ENCODE measurements at regions not wholly inside any gene's neighbourhood (a gene's known extent, or its start where the extent isn't known, plus 50 kb on each side); places are given as distances from the start of the nearest gene placed in this dataset.

DNA sequence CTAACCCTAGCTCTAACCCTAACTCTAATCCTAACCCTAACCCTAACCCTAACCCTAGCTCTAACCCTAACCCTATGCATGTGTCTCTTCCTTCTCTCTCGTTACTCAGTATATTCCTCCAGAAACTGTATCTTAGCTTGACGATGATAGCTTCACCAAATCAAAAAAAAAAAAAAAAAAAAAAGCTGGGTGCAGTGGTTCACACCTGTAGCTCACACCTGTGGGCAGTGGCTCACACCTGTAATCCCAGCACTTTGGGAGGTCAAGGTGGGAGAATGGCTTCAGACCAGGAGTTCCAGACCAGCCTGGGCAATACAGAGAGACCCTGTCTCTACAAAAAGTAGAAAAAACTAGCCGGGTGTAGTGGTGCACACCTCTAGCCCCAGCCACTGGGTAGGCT is 414.0 kb downstream of the GATA3 start:
- no peak for DNase-seq (ENCODE audit: low read depth in 1 of 2, low spot score in 1 of 2)

DNA sequence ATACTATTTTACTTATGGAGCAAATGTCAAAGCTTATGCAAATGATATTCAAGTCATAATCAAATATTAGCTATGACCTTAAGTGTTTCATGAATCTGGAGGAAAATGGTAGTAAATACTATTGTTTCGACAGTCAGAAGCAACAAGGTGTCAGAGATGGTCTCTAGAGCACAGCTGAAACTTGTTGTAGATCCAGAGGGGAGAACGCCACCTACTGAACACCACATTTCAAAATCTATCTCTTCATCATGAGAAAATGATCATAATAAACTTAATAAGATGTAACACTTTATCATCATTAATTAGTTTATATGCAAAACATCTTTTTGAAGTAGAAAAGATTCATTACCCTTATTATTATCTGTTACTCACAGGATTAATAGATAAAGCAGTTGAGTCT is 418.7 kb downstream of the GATA3 start:
- no peak for DNase-seq (ENCODE audit: low read depth in 1 of 2, low spot score in 1 of 2)

DNA sequence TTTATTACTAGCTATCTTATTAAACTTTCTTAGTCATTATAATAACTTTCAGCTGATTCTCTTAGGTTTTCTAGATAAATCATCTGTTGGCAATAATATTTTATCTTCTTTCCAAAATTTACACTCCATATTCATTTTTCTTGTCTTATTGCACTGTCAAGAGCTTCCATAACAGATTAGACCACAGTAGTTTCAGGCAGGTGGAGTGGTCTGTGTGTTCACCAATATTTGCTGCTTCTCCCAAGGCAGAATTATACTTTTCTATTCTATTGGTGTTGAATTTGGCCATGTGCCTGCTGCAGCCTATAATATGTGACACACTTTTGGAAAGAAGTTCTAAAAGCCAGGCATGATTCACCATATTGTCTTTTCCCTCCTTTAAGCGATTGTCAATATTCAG is 422.8 kb downstream of the GATA3 start:
- no peak for DNase-seq (ENCODE audit: low read depth in 1 of 2, low spot score in 1 of 2)

DNA sequence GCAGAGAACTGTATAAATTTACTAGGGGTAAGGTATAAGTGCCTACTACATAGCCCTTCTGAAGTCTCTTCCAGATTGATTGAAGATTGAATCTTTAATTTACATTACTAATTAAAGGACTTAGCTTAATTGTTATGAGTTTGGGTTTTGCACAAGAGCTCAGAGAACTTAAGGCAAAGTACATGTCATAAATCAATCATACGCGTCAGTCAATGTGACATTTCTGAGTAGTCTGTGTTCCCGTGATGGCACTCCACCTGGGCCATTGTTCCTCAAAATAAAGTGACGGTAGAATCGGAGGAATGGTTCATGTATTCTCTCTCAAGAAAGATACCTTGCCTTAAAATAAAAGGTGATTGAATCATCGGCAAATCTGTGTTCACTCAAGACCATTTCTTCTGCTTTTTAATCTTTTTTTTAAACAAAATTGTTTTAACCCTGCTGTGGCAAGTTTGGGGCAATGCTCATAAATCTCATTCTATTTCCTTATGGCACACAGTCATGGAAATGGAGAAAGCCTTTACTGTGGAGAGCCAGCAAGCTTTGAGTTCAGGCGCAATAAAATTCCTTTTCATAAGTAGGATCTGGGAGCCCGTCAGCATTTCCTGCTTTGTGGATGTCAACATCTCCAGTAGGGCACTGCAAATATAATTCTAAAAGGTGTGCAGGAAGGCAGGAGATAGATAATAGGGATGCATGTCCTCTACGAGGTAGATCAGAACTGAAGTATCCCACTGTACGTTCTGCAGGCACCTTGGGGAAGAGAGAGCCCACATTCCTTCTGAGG is 427.4 kb downstream of the GATA3 start:
- DNase-seq (ENCODE audit: low read depth in 1 of 2, low spot score in 1 of 2) = no peak

DNA sequence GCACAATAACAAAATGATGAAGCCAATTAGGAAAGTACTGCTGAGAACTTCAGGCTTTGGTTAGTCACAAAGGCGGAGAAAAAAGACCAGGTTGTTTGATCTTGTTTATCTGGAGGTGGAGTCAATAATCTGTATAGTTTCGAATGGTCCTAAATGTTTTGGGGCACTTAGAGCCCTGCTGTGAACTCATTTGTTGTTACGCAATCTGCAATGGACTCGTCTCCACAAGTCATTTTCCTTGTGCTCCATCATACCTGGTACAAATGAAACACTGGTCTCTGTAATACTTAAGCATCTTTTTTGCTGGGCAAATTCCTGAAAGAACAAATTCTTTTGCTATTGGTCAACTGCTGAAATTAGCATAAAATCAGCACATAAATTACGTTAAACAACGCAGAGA is 430.5 kb downstream of the GATA3 start:
- DNase-seq (ENCODE audit: low read depth in 1 of 2, low spot score in 1 of 2) = no peak

DNA sequence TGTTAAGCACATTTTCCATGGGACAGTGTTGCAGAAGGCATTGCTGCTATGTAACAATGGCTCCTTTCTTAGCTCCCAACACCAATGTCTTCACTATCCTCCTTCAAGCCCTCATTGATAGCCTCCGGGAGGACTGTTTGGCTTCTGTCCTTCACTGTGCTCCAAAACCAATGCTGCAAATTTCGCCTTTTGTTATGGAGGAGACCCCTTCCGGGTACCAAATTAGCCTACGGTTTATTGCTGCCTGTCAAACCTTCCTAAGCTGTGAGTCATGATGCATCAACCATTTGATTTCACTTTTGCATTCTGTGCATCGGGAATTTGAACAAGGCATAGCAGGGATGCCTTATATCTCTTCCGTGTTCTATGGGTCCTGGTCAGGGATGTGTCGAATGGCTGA is 432.9 kb downstream of the GATA3 start:
- DNase-seq (ENCODE audit: low read depth in 1 of 2, low spot score in 1 of 2) = no peak

DNA sequence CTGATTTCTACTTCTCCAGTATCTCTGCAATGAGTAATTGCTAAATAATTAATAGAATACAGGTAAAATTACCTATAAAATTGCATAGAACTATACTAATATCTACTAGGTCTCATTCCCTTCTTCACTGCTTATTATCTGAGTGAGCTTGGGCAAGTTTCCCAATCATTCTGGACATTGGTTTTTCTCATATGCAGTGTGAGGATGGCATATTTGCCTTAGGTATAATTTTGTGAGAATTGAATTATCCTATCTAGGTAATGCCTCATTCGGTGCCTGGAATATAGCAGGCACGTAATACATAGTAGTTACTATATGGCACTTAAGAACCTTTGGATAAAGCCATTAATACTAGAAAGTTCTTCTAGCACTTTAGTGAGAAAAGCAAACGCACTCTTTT is 434.7 kb downstream of the GATA3 start:
- DNase-seq (ENCODE audit: low read depth in 1 of 2, low spot score in 1 of 2) = no peak

DNA sequence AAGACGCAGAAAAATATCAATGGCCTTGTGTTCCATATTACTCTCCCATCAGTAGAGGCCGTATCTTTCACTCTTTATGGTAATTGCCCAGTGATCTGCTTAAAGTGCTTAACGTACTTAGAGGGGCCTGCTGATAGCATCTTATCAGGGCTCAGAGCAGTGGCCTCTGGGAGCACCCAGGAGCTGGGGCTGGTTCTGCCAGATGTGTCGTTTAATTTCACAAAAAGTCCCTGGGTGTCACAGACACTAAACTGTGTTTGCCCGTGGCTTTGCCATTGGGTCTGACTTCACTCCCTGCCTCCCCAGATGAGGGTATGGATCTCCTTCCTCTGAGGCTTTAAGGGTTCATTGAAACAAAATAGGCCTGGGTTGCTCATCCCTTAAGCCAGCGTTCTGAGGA is 435.3 kb downstream of the GATA3 start:
- no peak for DNase-seq (ENCODE audit: low read depth in 1 of 2, low spot score in 1 of 2)

DNA sequence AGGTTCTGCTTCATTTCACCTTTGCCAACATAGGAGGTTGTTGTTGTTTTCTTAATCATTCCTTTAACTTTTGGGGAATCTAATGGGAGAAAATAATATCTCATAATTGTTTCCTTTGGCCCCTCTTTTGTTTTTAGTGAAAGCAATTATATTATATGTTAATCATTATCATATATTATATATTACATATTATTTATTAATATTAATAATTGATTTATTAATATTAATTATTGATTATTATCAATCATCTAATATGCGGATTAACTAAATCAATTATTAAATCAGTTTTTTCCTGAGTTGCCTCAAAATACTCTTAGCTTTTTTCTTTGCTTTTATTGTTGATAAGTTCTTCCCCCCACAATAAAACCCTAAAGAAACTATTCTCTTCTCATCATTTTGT is 443.8 kb downstream of the GATA3 start:
- DNase-seq (ENCODE audit: low read depth in 1 of 2, low spot score in 1 of 2) = no peak

DNA sequence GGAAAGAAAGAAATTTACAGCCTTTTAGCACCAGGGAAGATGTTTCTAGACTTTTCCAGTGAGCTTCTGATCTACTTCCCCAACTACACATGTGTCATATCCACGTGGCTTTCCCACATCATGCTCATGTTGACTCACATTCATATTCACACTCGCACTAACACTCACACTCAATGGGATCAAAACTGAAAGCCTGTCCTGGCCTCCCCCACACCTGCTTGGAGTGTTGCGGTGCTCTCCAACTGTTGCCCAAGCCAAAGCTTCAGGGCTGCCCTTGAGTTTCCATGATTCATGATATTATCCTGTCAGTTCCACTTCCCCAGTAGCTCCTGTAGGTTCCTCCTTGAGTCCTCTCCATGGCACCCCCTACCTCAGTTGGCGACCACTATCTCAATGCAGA is 444.4 kb downstream of the GATA3 start:
- no peak for DNase-seq (ENCODE audit: low read depth in 1 of 2, low spot score in 1 of 2)

DNA sequence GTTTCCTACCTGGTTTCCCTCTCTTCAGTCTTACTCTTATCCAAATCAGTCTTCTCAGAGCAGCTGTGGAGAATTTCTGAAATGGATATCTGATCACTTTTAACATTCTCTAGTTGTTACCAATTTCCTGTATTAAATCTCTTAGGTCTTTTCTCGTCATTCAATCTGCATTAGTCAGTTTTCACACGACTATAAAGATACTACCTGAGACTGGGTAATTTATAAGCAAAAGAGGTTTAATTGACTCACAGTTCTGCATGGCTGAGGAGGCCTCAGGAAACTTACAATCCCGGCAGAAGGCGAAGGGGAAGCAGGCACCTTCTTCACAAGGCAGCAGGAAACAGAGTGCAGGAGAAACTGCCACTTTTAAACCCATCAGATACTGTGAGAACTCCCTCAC is 444.8 kb downstream of the GATA3 start:
- no peak for DNase-seq (ENCODE audit: low read depth in 1 of 2, low spot score in 1 of 2)

DNA sequence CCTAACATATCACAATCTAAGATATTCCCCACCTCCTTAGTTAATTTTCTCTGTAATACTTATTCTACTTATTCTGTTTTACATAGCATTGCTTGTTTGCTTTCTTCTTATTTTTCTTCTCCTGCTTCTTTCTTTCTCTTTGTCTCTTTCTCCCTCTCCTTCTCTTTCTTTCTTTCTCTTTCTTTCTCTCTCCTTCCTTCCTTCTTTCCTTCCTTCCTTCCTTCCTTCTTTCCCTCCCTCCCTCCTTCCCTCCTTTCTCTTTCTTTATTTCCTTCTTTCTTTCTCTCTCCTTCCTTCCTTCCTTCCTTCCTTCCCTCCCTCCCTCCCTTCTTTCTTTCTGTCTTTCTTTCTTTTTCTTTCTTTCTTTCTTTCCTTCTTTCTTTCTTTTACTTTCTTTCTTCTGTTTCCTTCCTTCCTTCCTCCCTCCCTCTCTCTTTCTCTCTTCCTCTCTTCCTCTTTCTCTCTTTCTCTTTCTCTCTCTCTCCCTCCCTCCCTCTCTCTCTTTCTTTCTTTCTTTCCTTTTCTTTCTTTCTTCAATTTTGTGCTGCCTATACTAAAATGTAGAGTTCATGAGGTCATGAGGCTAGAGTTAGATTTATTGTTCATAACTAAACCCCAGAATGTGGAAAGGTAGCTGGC is 445.4 kb downstream of the GATA3 start:
- DNase-seq (ENCODE audit: low read depth in 1 of 2, low spot score in 1 of 2) = no peak

DNA sequence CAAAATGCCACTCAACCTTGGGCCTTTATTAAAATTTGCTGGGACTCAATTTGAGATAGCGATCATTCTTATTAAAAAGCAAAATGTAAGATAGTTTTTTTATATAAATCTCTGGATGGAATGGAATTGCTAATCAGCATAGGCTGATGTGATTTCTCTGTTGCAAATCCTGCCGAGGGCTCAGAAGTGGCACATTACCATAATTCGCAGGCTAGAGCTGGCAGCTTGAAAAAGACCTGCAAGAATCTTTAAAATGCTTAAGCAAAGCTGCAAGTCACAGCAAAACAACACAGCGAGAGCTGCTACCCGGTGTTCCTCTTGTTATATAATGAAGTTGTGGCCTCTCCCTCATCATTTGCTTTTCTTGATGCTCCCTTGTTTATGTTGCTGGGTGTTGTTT is 448.1 kb downstream of the GATA3 start:
- no peak for DNase-seq (ENCODE audit: low read depth in 1 of 2, low spot score in 1 of 2)

DNA sequence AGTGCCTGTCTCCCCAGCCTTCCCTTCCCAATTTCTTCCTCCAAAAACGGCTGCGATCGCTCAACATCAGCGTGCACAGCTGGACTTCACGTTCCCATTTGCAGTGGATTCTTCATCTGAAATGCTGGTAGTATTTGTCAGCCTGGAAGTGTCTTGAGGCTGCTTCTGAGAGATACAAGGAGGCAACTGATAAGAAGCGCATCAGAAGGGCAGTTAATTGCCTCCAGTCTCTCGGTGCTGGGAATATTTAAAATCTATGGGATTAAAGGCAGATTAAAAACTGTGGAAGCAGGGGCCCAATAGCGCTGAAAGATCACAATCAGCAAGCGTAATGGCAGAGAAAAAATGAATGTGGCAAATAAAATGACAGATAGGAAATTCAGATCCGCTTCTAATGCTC is 450.0 kb downstream of the GATA3 start:
- no peak for DNase-seq (ENCODE audit: low read depth in 1 of 2, low spot score in 1 of 2)

DNA sequence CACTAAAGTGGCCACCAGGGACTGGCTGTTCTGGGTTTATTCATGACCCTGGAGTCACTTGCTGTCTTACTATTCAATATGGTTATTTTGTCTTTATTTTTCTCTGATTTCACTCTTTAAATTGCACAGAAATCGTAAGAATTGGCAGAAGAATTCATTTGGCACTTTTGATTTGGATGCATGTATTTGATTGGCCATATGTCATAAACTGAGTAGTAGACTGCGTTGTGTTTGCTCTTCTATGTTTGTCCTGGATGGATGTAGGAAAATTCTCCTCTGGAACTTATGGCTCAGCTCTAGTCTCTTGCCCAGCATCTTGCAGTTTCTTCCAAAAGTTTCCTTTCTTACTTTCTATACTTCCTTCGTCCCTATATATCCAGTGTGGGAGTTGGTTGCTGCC is 452.7 kb downstream of the GATA3 start:
- no peak for DNase-seq (ENCODE audit: low read depth in 1 of 2, low spot score in 1 of 2)

DNA sequence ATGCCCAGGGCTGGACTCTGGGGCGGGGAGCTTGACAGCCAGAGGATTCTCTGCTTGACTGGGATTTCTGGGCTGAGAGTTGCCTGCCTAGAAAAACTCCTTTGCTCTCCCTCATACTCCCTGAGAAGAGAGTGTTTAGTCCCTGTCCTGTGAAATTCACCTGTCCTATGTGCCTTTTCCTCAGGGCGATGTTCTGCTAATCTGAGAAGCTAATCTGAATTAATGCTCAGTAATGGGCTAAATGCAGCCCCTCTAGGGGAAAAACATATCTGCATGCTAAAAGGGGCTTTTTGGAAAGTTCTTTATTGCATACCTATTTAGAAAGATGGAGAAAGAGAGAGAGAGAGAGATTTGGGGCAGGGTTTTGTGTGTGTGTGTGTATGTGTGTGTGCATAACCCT is 454.4 kb downstream of the GATA3 start:
- DNase-seq (ENCODE audit: low read depth in 1 of 2, low spot score in 1 of 2) = no peak

DNA sequence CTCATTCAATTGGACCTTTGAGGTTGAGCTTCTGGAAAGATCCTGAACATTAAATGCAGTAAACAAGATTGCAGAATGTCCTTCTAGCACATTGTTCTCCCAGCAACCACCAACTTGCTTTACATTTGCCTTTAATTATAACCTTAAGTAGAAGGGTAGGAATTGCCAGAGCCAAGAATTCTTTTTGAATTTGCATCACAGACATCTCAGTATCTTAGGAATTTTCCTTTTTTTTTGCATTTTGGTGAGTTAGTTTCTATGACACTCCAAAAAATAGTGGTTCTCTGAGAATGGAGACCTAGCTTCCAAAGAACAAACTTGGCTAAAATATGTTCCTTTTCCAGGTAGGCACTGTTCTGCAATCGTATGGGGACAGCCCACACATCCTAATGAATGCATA is 456.0 kb downstream of the GATA3 start:
- DNase-seq (ENCODE audit: low read depth in 1 of 2, low spot score in 1 of 2) = no peak

DNA sequence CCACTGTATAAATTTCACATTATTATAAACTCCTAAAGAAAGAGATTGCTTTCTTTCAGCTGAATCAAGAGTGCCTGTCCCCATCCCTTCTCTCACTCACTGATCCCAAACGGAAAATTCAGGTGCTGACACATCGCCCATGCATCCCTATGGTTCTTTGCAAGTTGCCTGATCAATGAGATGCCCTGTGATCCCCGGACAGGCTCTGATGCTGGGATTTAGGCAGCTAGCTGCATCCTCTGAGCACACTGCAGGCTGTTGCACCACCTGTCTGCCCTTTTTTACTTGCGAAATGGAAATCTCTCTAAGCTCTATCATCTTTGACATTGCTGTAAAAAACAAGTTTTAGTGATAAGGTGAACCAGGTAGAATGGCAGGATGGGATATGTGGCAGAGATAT is 456.5 kb downstream of the GATA3 start:
- DNase-seq (ENCODE audit: low read depth in 1 of 2, low spot score in 1 of 2) = no peak

DNA sequence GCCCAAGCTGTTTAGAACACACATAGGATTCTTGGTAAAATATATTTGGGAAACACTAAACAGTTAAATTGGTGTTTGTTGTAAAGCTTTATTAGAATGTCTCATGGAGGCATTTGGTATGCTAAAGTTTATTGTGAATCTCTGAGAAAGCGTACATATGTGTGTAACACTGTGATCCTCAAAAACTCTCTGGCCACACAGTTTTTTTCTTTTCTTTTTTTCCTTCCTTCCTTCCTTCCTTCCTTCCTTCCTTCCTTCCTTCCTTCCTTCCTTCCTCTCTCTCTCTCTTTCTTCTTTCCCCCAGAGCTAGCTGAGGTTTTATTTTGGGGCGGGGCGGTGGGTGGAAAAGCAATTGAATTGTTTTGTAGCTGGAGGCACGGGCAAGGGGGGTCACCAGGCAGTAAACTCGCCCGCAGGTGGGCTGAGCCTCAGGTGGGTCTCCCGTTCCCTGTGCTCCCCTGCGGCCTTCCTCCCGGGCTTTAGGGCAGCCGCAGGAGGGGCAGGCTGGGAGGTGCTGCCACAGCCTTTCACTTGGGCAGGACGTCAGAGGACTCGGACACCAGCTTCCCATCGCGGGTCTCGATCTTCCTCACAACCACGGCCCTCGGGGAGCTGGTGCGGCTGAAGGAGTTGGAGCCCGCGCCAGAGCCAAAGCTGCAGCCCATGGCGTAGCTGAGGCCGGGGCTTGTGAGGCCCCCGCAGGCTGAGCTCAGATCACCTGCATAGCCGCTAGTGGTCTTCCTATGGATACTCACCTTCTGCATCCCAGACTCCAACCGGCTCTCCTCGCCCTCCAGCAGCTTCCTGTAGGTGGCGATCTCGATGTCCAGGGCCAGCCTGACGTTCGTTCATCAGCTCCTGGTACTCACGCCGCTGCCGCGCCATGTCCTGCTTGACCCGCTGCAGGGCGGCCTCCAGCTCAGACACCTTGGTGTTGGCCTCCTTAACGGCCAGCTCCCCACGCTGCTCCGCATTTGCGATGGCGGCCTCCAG is 459.0 kb downstream of the GATA3 start:
- no peak for DNase-seq (ENCODE audit: low read depth in 1 of 2, low spot score in 1 of 2)

DNA sequence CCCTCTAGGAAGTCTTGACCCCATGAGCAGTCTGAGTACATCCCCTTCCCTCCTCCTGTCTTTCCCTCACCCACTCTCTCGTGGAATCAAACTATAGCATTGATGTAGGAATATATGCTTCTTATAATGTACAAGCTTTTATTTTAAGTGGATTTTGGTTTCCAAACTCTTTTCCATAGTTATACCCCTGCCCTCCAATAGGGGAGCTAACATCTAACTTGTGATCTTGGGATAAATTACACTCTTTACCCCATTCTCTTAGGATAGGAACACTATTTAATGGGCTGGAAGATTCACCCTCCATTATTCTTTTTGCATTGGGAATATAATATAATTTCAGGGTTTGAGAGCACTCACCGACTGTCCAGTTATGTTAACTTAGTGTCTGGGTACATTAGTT is 465.9 kb downstream of the GATA3 start:
- no peak for DNase-seq (ENCODE audit: low read depth in 1 of 2, low spot score in 1 of 2)

DNA sequence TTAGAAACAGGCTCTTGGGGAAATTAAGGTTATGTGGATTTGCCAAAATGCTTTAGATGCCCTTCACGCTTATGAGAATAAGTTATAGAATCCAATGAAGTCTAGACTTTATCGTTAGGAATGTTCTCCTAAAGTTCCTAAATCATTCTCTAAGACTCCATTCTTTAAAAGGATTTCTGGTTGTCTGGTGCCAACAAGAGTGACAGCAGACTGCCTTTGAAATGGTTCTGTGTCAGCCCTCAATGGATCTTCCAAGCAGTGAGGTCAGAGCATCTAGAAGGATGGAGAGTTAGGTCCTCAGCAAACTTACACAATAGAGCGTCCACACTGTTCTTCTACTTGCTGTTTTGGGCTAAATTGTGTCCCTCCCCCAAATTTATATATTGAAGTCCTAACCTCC is 473.3 kb downstream of the GATA3 start:
- no peak for DNase-seq (ENCODE audit: low read depth in 1 of 2, low spot score in 1 of 2)

DNA sequence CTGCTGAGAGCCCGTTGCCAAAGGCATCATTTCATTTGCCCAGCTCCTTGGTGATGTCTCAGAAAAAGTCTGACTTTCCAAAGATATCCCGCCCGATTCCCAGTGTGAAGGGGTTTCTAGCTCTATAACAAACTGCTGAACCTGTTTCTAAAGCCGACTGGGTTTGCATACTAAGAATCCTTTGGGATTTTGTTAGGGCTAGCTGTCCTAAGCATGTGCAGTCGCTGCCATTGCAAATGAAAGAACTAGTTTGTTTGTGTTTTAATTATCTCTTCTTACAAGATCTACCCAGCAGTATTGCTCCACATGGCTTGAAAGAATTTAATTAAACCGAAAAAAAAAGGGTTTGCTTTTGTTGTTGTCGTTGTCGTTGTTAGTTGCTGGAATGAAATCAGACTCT is 476.6 kb downstream of the GATA3 start:
- no peak for DNase-seq (ENCODE audit: low read depth in 1 of 2, low spot score in 1 of 2)

Data from activated T-helper 1 cell treated with anti-CD3 and anti-CD28 coated beads, Interleukin-2, amount 50 U/mL, for 16 hours (primary cell).